MM.1S (cell line): ENCODE measurements at regions not wholly inside any gene's neighbourhood (a gene's known extent, or its start where the extent isn't known, plus 50 kb on each side); places are given as distances from the start of the nearest gene placed in this dataset.

Source experiments
- EZH2 ChIP-seq: fragments of 300-600 bp; sonication (generic); optimal IDR thresholded peaks from 2 replicates; pipeline ENCODE3; 2017; ENCODE audit warnings: low read depth, mild to moderate bottlenecking, antibody characterized with exemption, low read length, mixed read lengths
- EZH2phosphoT487 ChIP-seq: fragments of 300-600 bp; sonication (generic); IDR thresholded peaks from 2 replicates; pipeline ENCODE4 v1.6.1; 2018; ENCODE audit warnings: antibody characterized with exemption, low read length
- TF ChIP-seq, protein P1 (sequence below): fragments of 300-600 bp; sonication (generic); IDR thresholded peaks from 2 replicates; pipeline ENCODE4 v1.5.1; 2016; ENCODE audit warnings: antibody characterized with exemption, low read length, mixed read lengths

DNA sequence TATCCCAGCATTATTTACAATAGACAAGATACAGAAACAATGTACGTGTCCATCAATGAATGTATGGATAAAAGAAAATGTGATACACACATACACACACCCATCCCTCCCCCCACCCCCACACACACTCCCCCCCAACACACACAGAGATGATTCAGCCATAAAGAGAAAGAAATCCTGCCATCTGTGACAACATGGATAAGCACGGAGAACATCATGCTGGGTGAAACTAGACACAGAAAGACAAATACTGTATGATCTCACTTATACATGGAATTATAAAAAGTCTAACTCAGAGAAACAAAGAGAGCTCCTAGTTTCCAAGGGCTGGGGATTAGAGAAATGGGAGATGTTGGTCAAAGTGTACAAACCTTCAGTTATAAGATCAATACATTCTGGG is 104.8 kb upstream of the LY86 start:
- TF ChIP-seq, protein P1, sequence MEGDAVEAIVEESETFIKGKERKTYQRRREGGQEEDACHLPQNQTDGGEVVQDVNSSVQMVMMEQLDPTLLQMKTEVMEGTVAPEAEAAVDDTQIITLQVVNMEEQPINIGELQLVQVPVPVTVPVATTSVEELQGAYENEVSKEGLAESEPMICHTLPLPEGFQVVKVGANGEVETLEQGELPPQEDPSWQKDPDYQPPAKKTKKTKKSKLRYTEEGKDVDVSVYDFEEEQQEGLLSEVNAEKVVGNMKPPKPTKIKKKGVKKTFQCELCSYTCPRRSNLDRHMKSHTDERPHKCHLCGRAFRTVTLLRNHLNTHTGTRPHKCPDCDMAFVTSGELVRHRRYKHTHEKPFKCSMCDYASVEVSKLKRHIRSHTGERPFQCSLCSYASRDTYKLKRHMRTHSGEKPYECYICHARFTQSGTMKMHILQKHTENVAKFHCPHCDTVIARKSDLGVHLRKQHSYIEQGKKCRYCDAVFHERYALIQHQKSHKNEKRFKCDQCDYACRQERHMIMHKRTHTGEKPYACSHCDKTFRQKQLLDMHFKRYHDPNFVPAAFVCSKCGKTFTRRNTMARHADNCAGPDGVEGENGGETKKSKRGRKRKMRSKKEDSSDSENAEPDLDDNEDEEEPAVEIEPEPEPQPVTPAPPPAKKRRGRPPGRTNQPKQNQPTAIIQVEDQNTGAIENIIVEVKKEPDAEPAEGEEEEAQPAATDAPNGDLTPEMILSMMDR, result no peak
- TF ChIP-seq EZH2phosphoT487 (no peak), EZH2 (no peak)
